ENCODE measurements at regions not wholly inside any gene's neighbourhood (a gene's known extent, or its start where the extent isn't known, plus 50 kb on each side); places are given as distances from the start of the nearest gene placed in this dataset.
"Not testable (repeated sequence)": the region's sequence is repeated elsewhere in the genome, so short reads cannot be mapped to it uniquely, and the experiment has no call there.

GRCh38 chrX:137646472-137646871 is 80.5 kb downstream of the ZIC3 start:
- no peak for DNase-seq (ENCODE audit: low read depth in 2 of 2)

DNA sequence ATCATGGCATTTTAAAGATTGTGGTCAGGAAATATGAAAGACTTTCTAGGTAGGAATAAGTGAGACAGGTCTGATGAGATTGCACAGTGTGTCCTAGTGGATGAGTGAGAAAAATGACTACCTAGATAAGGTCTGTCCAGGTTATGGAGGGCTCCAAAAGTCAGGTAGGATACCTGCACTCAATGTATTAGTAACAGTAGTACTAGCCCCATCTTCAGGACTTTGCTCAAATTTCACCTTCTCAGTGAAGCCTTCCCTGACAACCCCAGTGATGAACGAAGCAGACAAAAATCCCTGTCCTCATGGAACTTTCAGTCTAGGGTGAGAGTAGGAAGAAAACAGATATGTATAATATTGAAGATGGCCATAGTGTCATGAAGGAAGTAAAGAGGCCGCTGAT is 85.7 kb downstream of the ZIC3 start:
- DNase-seq (ENCODE audit: low read depth in 2 of 2): no peak

GRCh38 chrX:137652086-137652485 is 86.2 kb downstream of the ZIC3 start:
- no peak for DNase-seq (ENCODE audit: low read depth in 2 of 2)

DNA sequence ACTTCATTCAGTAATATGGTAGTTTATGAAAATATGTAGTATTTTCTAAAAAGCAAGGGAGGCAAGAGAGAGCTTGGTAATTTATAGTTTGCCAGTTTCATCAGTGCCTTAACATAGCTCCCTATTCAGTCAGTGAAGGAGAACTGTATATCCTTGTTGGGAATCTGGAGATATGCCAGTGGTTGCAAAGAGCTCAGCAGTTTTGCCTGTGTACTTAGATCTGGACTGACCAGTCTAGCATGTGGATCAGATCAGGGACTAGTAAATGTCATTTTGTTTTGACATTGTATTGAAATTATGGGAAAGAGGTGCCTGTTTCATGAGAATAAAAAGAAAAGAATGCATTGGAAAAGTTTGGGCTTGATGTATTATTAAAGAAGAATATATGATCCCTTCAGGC is 88.6 kb downstream of the ZIC3 start:
- no peak for DNase-seq (ENCODE audit: low read depth in 2 of 2)

- DNase-seq (ENCODE audit: low read depth in 2 of 2): no peak
Observed at GRCh38 chrX:137667776-137668175, 101.8 kb downstream of the ZIC3 start.

GRCh38 chrX:137684591-137684990 is 118.7 kb downstream of the ZIC3 start:
- no peak for DNase-seq (ENCODE audit: low read depth in 2 of 2)

DNA sequence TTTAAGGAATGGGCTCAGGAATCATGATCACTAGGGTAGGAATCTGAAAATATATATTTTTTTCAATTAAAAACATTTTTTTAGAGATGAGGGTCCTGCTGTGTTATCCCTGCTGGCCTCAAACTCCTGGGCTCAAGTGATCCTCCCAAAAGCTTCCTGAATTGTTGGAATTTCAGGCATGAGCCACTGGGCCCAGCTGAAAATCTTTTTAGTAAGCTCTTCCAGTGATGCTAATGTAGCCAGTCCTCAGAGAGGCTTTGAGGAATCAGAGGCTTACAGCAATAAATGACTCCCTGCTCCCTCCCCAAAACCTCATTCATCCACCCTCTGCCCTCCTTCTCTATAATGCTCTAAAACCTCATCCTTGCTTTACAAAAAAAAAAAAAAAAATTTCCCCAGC is 129.5 kb downstream of the ZIC3 start:
- no peak for DNase-seq (ENCODE audit: low read depth in 2 of 2)

- no peak for DNase-seq (ENCODE audit: low read depth in 2 of 2)
Observed at GRCh38 chrX:137707348-137707747, 141.4 kb downstream of the ZIC3 start.

- DNase-seq (ENCODE audit: low read depth in 2 of 2): no peak
Observed at GRCh38 chrX:137742846-137743245, 176.9 kb downstream of the ZIC3 start.

GRCh38 chrX:137743414-137743813 is 177.5 kb downstream of the ZIC3 start:
- no peak for DNase-seq (ENCODE audit: low read depth in 2 of 2)

DNA sequence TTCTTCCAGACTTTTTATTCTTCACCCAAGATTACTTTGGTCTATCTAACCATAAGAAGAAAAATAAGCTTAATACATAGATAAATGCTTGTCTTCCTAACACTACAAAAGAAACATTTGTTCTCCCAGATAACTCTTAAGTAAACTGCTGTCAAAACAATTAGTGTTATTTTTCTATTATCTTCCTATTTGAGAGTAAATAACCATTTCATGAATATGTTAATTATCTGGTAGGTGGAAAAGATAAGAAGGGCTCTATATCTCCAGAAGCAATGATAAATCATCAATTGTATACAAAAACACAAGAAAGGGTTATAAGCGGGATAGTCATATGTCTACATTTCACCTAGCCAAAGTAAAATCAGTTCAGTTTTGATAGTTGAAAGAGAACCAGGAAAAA is 180.4 kb downstream of the ZIC3 start:
- DNase-seq (ENCODE audit: low read depth in 2 of 2): no peak

DNA sequence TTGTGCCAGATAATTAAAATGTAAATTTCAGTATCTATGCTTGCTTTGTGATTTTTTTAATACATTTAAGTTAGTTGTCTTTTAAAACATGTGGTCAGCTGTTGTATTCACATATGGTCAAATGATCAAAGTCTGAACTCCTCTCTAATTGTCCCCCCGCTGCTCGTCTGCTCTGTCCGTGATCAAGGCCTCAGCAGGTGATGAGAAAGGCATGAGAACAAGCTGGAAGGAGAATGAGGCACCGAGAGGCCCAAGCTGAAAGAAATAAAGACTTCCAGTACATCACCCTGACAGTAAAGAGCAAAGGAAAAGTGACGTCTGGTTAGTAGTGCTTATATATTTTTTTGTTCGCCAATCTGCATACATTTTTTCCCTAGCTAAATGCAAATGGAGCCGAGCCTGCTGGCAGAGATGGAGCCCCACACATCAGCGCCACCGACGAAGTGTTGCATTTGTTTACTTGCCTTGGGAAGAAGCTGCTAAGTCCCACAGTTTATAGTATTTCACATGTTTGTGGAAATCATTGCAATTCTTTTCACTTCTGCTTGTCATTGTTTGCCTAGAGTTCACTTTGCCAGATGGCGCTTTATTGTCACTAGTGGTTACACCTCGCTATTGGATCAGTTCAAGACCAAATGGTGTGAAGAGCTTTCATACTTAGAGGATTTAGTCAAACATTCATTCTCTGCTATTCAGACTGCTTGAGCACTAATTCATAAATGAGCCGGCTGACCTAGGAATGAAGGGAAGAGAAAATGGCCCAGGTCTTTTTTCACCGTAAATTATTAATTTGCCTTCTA is 181.5 kb downstream of the ZIC3 start:
- no peak for DNase-seq (ENCODE audit: low read depth in 2 of 2)

- no peak for DNase-seq (ENCODE audit: low read depth in 2 of 2)
Observed at GRCh38 chrX:137748827-137749226, 182.9 kb downstream of the ZIC3 start.

DNA sequence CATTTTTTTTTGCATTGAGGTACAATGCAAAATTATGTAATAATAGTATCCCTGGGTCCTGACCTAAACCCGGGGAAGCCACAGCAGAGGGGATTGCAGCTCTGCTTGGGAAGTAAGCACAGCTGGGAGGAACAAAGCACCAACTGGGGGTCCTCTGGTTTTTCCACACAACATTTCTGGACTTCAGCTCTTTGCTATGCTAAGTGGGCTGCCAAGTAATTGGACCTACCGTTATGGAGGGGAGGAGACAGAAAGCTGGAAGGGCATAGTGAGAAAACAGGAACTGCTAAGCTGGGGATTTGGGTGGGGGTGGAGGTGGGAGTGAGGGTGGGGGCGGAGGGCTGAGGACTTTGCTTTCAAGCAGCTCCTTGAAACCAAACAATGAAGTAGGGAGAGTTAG is 183.3 kb downstream of the ZIC3 start:
- DNase-seq (ENCODE audit: low read depth in 2 of 2): no peak

DNA sequence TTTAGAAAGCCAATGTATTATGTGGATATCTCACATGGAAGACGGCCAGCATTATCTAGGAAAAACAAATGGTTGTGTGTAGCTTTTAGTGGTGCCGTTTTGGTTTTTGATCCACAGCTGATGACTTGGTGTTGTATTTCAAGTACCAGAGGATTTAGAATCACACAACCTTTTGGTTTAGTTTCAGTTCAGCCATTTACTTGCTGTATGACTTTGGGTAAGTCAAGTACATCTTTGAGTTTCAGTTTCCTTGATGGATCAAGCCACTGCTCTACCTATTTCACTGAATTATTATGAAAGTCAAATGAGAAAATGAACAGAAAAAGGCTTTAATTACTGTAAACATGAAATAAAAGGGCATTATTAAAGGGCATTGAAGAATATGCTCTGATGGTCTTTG is 205.6 kb downstream of the ZIC3 start:
- no peak for DNase-seq (ENCODE audit: low read depth in 2 of 2)

GRCh38 chrX:137792214-137792613 is 226.3 kb downstream of the ZIC3 start:
- DNase-seq (ENCODE audit: low read depth in 2 of 2): no peak

DNA sequence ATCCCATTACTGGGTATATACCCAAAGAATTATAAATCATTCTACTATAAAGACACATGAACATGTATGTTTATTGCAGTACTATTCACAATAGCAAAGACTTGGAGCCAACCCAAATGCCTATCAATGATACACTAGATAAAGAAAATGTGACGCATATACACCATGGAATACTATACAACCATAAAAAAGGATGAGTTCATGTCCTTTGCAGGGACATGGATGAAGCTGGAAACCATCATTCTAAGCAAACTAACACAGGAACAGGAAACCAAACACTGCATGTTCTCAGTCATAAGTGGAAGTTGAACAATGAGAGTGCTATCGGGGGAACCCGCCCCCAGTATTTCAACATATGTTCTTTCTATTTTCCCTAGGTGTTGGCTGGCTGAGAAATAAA is 232.0 kb downstream of the ZIC3 start:
- DNase-seq (ENCODE audit: low read depth in 2 of 2): not testable (repeated sequence)

GRCh38 chrX:137823257-137823656 is 257.3 kb downstream of the ZIC3 start:
- no peak for DNase-seq (ENCODE audit: low read depth in 2 of 2)

DNA sequence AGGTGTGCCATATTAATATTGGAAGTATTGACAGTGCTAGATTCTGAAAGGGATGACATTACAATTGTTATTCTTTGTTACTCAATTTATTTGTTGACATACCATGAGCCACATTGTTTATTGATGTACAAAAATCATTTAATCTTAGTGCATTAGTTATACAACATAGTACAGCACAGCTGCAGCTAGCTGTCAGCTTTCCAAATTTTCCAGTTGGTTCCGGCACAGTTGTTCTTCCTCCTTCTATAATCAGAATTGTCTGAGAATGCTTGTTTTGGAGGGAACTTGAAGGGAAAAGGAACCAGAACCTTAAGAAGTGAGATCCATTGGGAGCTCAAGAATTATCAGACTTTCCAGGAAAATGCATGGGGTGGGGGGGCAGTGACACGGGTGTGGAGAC is 281.4 kb downstream of the ZIC3 start:
- DNase-seq (ENCODE audit: low read depth in 2 of 2): no peak

DNA sequence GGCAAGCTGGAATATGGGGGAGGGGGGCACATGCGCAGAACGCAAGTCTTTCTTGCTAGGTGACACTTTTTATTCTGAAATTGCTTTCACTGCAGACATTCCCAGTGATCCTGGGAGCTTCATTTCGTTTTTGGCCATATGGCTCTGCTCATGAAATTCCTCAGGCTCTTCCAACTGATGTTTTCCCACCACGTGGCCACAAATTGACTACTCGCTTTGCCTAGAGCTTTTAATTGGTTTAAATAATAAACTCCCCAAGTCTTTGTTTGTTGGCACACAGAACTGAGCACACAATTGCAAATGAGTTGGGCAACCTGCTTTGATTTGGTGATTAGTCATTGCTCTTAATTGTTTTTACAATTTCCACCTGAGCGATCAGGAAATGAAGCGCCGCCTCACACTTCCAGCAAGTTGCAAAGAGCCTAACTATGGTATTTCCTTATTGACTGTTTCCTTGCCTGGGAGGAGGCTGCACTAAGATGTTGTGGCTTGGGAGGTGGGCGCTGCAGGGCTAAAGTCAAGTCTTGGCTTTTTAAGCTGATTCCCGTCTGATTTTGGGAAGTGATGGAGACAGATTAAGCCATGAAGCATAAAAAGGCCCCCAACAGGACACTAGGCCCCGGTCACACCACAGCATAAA is 282.5 kb downstream of the ZIC3 start:
- no peak for DNase-seq (ENCODE audit: low read depth in 2 of 2)

GRCh38 chrX:137852502-137852901 is 286.6 kb downstream of the ZIC3 start:
- DNase-seq (ENCODE audit: low read depth in 2 of 2): no peak

- no peak for DNase-seq (ENCODE audit: low read depth in 2 of 2)
Observed at GRCh38 chrX:137855490-137855889, 289.6 kb downstream of the ZIC3 start.

- no peak for DNase-seq (ENCODE audit: low read depth in 2 of 2)
Observed at GRCh38 chrX:137858106-137858505, 292.2 kb downstream of the ZIC3 start.

DNA sequence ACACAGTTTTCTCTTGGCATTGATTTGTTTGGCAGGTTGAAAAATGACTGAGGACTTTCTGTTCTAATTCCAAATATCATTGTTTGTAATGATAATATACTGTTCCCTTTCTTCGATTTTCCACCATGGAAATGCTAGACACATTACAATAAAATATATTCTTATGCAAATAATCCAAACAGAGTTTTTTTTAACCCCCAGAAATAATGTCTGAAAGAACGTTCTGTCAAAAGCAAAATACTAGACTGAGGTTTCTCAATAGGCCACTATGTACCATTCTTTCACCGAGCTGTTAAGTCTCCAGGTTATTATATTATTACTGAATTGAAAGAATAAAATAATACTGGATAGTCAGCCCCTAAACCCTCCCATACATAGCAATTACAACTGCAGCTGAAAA is 312.5 kb downstream of the ZIC3 start:
- DNase-seq (ENCODE audit: low read depth in 2 of 2): no peak

All from stimulated activated CD4-positive, alpha-beta T cell treated with anti-CD3 and anti-CD28 coated beads, Interleukin-12 subunit alpha, Interleukin-12 subunit beta, amount 100 ng/mL, for 24 hours (primary cell).